COLO668 (cell line): ENCODE measurements at regions not wholly inside any gene's neighbourhood (a gene's known extent, or its start where the extent isn't known, plus 50 kb on each side); places are given as distances from the start of the nearest gene placed in this dataset.

Experiments used
- DNase-seq: peaks from one replicate; lab custom pipeline; 2025; ENCODE audit not compliant: unreplicated experiment; lab: John Stamatoyannopoulos, UW

DNA sequence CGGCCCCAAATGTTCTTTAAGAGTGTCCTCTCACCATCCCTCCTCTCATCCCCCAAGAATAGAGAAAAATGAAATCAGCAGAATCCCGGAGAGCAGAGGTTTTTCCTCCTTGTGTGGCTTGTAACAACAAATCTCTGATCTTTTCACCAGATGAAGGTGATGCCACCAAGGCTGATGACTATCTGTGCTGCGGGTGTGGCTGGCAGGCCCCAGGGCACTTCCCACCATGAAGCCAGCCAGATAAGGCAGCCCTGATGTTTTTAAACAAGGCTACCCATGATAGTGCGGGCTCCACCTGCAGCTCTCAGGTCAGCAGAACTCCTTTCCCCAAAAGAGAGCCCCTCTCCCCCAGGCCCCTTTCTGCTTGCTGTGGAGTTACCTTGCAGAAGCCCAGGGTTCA, 58.0 kb upstream of the PARP11 start:
- DNase-seq, result no peak

DNA sequence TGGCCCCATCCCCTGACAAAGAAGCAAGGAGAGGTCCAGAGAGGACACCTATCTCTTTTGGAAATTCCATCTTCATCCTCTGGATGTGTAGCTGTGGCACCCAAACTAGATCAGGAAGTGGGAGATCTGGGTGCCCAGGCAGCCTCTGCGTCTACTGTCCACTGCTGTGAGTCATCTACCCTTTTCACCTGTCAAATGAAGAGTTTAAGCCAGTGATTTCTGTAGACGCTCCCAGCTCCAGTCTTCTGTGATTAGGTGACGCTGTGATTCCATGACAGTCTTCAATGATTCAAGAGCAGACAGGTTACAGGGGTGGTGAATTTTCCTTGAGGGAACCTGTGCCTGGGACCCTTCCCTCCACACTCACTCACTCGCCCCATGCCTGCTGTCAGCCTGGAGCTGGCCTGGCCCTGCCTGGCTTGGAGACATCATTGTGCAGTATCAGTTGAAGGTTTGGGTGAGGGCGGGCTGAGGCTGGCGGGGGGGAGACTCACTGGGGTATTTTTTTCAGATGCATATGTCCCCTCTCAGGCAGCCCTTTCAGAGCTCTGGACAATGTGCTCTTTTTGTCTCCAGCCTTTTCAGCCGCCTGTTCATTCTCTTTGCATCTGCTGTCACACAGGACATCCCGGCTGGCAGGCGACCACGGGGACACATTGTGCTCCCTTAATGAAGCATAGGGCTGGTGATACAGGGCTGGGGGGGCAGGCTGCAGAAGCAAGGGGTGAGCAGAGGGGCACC, 56.8 kb upstream of the PARP11 start:
- DNase-seq, result no peak

DNA sequence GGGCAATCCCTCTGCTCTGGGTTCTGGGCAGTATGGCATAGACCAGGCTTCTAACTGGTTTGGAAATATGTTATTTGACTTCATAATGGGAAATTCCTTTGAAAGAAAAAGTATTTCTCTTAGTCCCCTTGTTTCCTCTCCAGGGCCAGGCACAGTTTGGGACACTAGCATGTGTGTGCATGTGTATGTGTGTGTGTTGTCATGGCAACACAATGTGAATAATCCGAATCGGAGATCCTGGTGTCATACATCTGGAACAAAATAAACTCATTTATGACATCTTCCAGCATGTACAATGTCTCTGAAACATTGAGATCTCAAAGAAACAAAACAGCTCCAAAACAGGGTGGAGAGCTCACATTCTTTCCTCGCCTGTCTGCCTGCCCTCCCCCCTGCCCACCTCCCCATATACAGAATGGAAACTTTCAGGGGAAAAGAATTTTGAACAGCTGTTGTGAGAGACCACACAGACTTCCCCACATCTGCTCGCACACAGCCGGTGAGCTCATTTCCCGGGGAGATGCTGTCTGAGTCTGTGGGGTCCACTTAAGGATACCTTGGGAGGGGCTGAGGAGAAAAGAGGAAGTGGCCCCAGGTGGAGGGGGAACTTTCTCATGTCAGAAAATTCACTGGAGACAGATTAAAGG, 55.5 kb upstream of the PARP11 start:
- no peak for DNase-seq

DNA sequence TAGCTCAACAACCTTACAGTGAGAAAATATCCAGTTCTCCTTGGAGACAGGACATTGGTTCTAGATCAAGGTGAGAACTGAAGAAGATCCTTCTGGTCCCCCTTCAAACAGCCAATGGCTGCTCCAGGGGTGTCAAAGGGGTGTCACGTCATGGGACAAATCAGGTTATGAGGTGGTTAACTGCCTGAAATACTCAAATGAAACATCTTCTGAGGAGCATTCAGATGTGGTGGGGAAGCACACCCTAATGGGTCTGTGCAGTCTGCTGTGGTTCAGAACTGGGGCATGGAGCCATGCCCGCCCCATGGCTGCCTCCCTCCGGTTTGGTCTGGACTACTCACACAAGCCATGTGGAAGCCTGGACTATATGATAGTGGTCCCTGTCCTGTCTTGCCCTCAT, 52.4 kb upstream of the PARP11 start:
- DNase-seq, result no peak

DNA sequence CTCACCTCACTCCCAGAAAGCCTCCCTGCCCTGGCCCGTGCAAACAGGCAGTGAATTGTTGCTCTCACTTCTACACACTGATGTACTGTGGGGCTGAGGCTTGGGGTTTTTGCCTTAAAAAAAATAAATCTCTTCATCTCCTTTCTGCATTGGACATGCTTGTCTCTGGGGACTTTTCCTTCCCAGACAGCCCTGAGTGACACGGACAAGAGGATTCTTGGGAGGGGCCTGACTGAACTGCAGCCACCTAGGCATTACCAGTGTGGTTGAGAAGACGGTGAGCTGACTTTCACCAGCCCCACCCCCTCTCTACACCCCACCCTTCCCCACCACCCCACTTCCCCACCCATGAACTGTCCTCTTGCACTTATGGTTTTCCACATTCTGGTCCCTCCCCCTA, 51.6 kb upstream of the PARP11 start:
- DNase-seq, result no peak

DNA sequence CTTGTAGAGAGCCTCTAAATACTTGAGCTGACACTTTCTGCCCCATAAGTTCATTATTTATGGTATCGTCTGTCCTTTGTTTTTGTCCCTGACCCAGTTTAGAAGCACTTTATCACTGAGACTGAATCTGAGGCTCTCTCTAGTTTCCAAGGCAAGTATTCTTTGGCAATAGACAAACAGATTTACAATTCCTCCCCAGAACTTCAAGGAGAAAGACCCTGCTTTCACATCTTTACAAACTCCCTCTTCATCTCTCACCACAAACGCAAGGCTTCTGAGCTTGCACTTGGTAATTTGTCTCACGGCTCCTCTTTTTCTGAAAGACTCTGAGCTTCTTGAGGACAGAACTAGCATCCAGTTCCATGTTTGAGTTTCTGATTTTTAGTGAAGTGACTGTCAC, 49.8 kb upstream of the PARP11 start:
- DNase-seq, result no peak
